OCI-LY1 (cell line): ENCODE measurements at regions not wholly inside any gene's neighbourhood (a gene's known extent, or its start where the extent isn't known, plus 50 kb on each side); places are given as distances from the start of the nearest gene placed in this dataset.

Experiments
- H2AFZ ChIP-seq: fragments of 200-600 bp; sonication (generic), shearing (Covaris generic); 2 replicates; pipeline ENCODE4 v1.6.0; 2014; ENCODE audit warnings: antibody characterized with exemption, mild to moderate bottlenecking, low read length
- H3F3A ChIP-seq: fragments of 200-600 bp; sonication (generic), shearing (Covaris generic); 2 replicates; pipeline ENCODE4 v1.6.0; 2014; ENCODE audit warnings: mild to moderate bottlenecking, antibody characterized with exemption, low read length, moderate library complexity; ENCODE audit not compliant: insufficient read depth
- H3K27ac ChIP-seq: fragments of 200-600 bp; sonication (generic); 2 replicates; pipeline ENCODE4 v1.5.1; 2014; ENCODE audit warnings: low read length, mixed run types, mild to moderate bottlenecking, low read depth; ENCODE audit not compliant: poor library complexity, severe bottlenecking
- H3K27me3 ChIP-seq: fragments of 200-600 bp; sonication (generic); 2 replicates; pipeline ENCODE4 v1.6.0; 2014; ENCODE audit warnings: antibody characterized with exemption, mild to moderate bottlenecking, low read length, moderate library complexity; ENCODE audit not compliant: insufficient read depth
- H3K36me3 ChIP-seq: fragments of 200-600 bp; sonication (generic); 2 replicates; pipeline ENCODE4 v1.6.1; 2014; ENCODE audit warnings: mild to moderate bottlenecking, antibody characterized with exemption, low read length, moderate library complexity, mixed read lengths; ENCODE audit not compliant: insufficient read depth
- H3K4me1 ChIP-seq: fragments of 200-600 bp; sonication (generic); 2 replicates; pipeline ENCODE4 v1.5.1; 2014; ENCODE audit warnings: mild to moderate bottlenecking, low read length, moderate library complexity; ENCODE audit not compliant: insufficient read depth, severe bottlenecking
- H3K4me2 ChIP-seq: fragments of 200-600 bp; sonication (generic), shearing (Covaris generic); 2 replicates; pipeline ENCODE4 v1.6.1; 2014; ENCODE audit warnings: low read length
- H3K4me3 ChIP-seq: fragments of 200-600 bp; sonication (generic); 2 replicates; pipeline ENCODE4 v1.5.1; 2014; ENCODE audit warnings: low read length, low read depth, mild to moderate bottlenecking, mixed read lengths; ENCODE audit not compliant: poor library complexity, severe bottlenecking
- H3K79me2 ChIP-seq: fragments of 200-600 bp; shearing (Covaris generic); 2 replicates; pipeline ENCODE4 v1.6.1; 2016; ENCODE audit warnings: mixed run types, low read length, mixed read lengths; ENCODE audit not compliant: insufficient read depth
- H3K9ac ChIP-seq: fragments of 200-600 bp; sonication (generic), shearing (Covaris generic); 2 replicates; pipeline ENCODE4 v1.6.1; 2014; ENCODE audit warnings: mild to moderate bottlenecking, low read length, mixed read lengths
- H3K9me2 ChIP-seq: fragments of 200-600 bp; sonication (generic), shearing (Covaris generic); 2 replicates; pipeline ENCODE4 v1.6.1; 2014; ENCODE audit warnings: low read depth, mild to moderate bottlenecking, low read length, mixed read lengths
- H3K9me3 ChIP-seq: fragments of 200-600 bp; shearing (Covaris generic); 2 replicates; pipeline ENCODE4 v1.6.1; 2014; ENCODE audit warnings: low read length, mixed read lengths
- H4K20me1 ChIP-seq: fragments of 200-600 bp; sonication (generic), shearing (Covaris generic); 2 replicates; pipeline ENCODE4 v1.6.0; 2016; ENCODE audit warnings: mild to moderate bottlenecking, low read length; ENCODE audit not compliant: insufficient read depth
- CTCF ChIP-seq: fragments of 200-600 bp; sonication (generic), shearing (Covaris generic); IDR thresholded peaks from 2 replicates; pipeline ENCODE4 v1.5.1; 2017; ENCODE audit warnings: mild to moderate bottlenecking, antibody characterized with exemption, low read length, moderate library complexity, mixed read lengths
- EZH2 ChIP-seq: fragments of 200-600 bp; sonication (generic), shearing (Covaris generic); IDR thresholded peaks from 2 replicates; pipeline ENCODE4 v1.8.0; 2017; ENCODE audit warnings: borderline replicate concordance, mixed run types, mild to moderate bottlenecking, antibody characterized with exemption, low read length, moderate library complexity, mixed read lengths

GRCh38 chr4:11724731-11725130 is 296.0 kb upstream of the HS3ST1 start:
- H3K79me2 ChIP-seq, result no peaks in the 10 kb centered on the region
- no peaks in the 10 kb centered on the region for H3K4me1 ChIP-seq
- H3F3A ChIP-seq, result no peaks in the 10 kb centered on the region
- H3K9me3 ChIP-seq, result no peaks in the 10 kb centered on the region
- H3K27me3 ChIP-seq, result no peaks in the 10 kb centered on the region
- no peak overlapping the region for H3K4me3 ChIP-seq
- TF ChIP-seq EZH2 (no peak), CTCF (no peak)
- H3K27ac ChIP-seq, result no peak overlapping the region
- H3K4me2 ChIP-seq, result no peak overlapping the region
- H2AFZ ChIP-seq, result no peak overlapping the region
- no peaks in the 10 kb centered on the region for H3K9me2 ChIP-seq
- no peaks in the 10 kb centered on the region for H4K20me1 ChIP-seq
- H3K9ac ChIP-seq, result no peak overlapping the region
- no peaks in the 10 kb centered on the region for H3K36me3 ChIP-seq

GRCh38 chr4:11722223-11722622 is 293.5 kb upstream of the HS3ST1 start:
- H3K27ac ChIP-seq, result no peak overlapping the region
- no peak overlapping the region for H3K4me3 ChIP-seq
- H3K27me3 ChIP-seq, result no peaks in the 10 kb centered on the region
- TF ChIP-seq EZH2 (no peak), CTCF (no peak)
- H3K4me1 ChIP-seq, result no peaks in the 10 kb centered on the region
- no peak overlapping the region for H3K9ac ChIP-seq
- no peaks in the 10 kb centered on the region for H3K9me3 ChIP-seq
- H3F3A ChIP-seq, result no peaks in the 10 kb centered on the region
- H3K4me2 ChIP-seq, result no peak overlapping the region
- H3K36me3 ChIP-seq, result no peaks in the 10 kb centered on the region
- no peaks in the 10 kb centered on the region for H3K79me2 ChIP-seq
- no peaks in the 10 kb centered on the region for H4K20me1 ChIP-seq
- no peaks in the 10 kb centered on the region for H3K9me2 ChIP-seq
- no peak overlapping the region for H2AFZ ChIP-seq

GRCh38 chr4:11720292-11720691 is 291.6 kb upstream of the HS3ST1 start:
- H4K20me1 ChIP-seq, result no peaks in the 10 kb centered on the region
- no peaks in the 10 kb centered on the region for H3K27me3 ChIP-seq
- H3K27ac ChIP-seq, result no peak overlapping the region
- H3F3A ChIP-seq, result no peaks in the 10 kb centered on the region
- H3K9me3 ChIP-seq, result no peaks in the 10 kb centered on the region
- no peaks in the 10 kb centered on the region for H3K36me3 ChIP-seq
- no peaks in the 10 kb centered on the region for H3K4me1 ChIP-seq
- no peaks in the 10 kb centered on the region for H3K79me2 ChIP-seq
- TF ChIP-seq EZH2 (no peak), CTCF (no peak)
- no peak overlapping the region for H3K9ac ChIP-seq
- no peaks in the 10 kb centered on the region for H3K9me2 ChIP-seq
- no peak overlapping the region for H3K4me3 ChIP-seq
- no peak overlapping the region for H3K4me2 ChIP-seq
- H2AFZ ChIP-seq, result no peak overlapping the region
